ENCODE measurements at regions not wholly inside any gene's neighbourhood (a gene's known extent, or its start where the extent isn't known, plus 50 kb on each side); places are given as distances from the start of the nearest gene placed in this dataset.
"Not testable (repeated sequence)": the region's sequence is repeated elsewhere in the genome, so short reads cannot be mapped to it uniquely, and the experiment has no call there.

DNA sequence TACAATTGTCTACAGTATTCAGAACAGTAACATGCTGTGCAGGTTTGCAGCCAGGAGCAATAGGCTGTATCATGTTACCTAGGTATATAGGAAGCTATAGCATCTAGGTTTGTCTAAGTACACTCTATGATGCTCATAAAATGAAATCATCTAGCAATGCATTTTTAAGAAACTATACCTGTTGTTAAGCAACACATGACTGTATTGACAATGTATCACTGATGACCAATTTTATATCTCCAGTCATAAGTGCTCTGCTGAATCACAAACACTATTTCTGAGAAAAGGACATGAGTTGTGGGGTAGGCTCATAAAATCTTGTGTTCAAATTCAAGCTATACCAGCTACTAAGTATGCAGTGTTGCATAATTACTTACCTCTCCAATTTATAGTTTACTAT is 501.3 kb downstream of the CD109 start:
- Histone ChIP-seq H3K4me1 (no peaks in the 10 kb centered on the region), H3K4me3 (no peak overlapping the region), H3K36me3 (no peaks in the 10 kb centered on the region), H3K27me3 (no peaks in the 10 kb centered on the region), H3K27ac (no peak overlapping the region), H3K9me3 (no peaks in the 10 kb centered on the region)
- DNase-seq: no peak
- TF ChIP-seq, protein P1, sequence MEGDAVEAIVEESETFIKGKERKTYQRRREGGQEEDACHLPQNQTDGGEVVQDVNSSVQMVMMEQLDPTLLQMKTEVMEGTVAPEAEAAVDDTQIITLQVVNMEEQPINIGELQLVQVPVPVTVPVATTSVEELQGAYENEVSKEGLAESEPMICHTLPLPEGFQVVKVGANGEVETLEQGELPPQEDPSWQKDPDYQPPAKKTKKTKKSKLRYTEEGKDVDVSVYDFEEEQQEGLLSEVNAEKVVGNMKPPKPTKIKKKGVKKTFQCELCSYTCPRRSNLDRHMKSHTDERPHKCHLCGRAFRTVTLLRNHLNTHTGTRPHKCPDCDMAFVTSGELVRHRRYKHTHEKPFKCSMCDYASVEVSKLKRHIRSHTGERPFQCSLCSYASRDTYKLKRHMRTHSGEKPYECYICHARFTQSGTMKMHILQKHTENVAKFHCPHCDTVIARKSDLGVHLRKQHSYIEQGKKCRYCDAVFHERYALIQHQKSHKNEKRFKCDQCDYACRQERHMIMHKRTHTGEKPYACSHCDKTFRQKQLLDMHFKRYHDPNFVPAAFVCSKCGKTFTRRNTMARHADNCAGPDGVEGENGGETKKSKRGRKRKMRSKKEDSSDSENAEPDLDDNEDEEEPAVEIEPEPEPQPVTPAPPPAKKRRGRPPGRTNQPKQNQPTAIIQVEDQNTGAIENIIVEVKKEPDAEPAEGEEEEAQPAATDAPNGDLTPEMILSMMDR (IDR thresholded peaks at IDR 0.05): no peak
- intact Hi-C loops (cut with DNase I; ENCODE audit: low total_unique reads): no loop called here

DNA sequence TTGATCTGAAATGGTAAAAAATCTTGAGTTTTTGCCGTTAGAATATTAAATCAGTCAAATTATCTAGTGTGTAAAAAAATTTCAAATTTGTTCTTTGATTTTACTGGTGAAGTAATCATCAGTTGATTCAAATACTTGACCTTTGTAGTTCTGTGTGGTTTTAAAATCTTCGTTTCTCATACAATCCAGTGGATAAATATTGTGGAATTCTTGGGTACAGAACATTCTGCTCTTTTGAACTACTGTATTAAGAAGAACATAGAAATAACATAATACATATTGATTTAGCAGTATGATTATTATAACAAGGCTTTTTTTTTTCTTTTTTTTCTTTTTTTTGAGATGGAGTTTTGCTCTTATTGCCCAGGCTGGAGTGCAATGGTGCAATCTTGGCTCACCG is 491.8 kb downstream of the CD109 start:
- DNase-seq: no peak
- Histone ChIP-seq H3K27ac (no peak overlapping the region), H3K36me3 (no peaks in the 10 kb centered on the region), H3K27me3 (no peaks in the 10 kb centered on the region), H3K4me3 (no peak overlapping the region), H3K4me1 (no peaks in the 10 kb centered on the region), H3K9me3 (no peaks in the 10 kb centered on the region)
- intact Hi-C loops (cut with DNase I; ENCODE audit: low total_unique reads): no loop called here
- TF ChIP-seq, protein P1 (IDR thresholded peaks at IDR 0.05): no peak

DNA sequence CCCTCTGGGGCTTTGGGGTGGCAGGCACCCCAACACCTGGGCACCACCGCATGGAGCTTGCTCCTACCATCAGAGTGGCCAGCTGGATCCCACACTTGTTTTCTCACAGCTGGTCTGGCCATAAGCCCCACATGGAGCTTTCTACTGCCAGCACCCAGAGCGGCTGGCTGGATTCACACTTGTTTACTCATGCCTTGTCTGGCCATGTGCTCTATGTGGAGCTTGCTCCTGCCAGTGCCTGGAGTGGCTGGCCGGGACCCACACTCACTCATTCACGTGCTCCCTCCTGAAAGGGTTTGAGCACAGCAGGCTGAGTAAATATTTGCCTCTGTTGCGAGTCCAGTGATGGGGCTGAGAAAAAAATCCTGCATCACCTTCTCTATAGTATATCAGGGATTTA is 487.0 kb downstream of the CD109 start:
- H3K27ac ChIP-seq: no peak overlapping the region
- no peak overlapping the region for H3K4me3 ChIP-seq
- no peaks in the 10 kb centered on the region for H3K27me3 ChIP-seq
- H3K36me3 ChIP-seq: no peaks in the 10 kb centered on the region
- TF ChIP-seq, protein P1 (IDR thresholded peaks at IDR 0.05): no peak
- intact Hi-C loops (cut with DNase I; ENCODE audit: low total_unique reads): no loop called here
- no peaks in the 10 kb centered on the region for H3K4me1 ChIP-seq
- H3K9me3 ChIP-seq: no peaks in the 10 kb centered on the region
- DNase-seq: no peak

DNA sequence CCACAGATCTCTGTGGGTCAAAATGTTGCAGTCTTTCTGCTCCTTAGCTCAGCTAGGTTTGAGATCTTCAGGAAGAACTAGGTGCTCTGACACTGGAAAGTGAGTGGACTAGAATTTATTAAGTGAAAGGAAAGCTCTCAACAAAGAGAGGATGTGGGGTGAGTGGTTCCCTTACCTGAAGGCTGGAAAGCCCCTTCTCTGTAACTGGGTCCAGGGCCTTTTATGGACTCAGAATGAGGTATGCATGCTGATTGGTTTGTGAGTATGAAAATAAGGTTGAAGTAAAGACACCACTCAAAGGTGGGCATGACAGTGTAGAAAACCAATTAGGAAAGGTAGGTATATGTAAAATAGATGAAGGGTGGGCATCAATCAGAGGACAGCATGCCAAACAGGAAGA is 485.5 kb downstream of the CD109 start:
- Histone ChIP-seq H3K4me3 (no peak overlapping the region), H3K4me1 (no peaks in the 10 kb centered on the region), H3K27me3 (no peaks in the 10 kb centered on the region), H3K9me3 (no peaks in the 10 kb centered on the region), H3K36me3 (no peaks in the 10 kb centered on the region), H3K27ac (no peak overlapping the region)
- no peak for DNase-seq
- TF ChIP-seq, protein P1 (IDR thresholded peaks at IDR 0.05): no peak
- intact Hi-C loops (cut with DNase I; ENCODE audit: low total_unique reads): no loop called here

DNA sequence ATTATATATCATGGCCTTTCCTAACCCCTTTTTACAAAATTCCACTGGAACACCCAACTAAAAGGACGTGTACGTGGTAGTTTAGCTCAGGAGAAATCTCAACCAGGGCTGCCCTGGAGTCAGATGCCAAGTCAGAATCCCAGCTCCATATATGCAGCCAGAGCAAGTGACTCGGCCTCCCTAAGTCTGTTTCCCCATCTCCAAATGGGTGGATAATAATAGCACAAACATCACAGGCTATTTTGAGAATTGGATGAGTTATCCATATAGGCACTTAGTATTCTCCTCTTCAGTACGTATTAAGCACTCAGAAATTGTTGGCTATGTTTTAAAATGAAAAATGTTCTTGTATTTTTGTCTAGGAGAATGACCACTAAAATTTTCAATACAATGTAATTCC is 481.5 kb downstream of the CD109 start:
- Histone ChIP-seq H3K4me3 (no peak overlapping the region), H3K27ac (no peak overlapping the region), H3K36me3 (no peaks in the 10 kb centered on the region), H3K4me1 (no peaks in the 10 kb centered on the region), H3K9me3 (no peaks in the 10 kb centered on the region), H3K27me3 (no peaks in the 10 kb centered on the region)
- DNase-seq: no peak
- TF ChIP-seq, protein P1 (IDR thresholded peaks at IDR 0.05): no peak
- intact Hi-C loops (cut with DNase I; ENCODE audit: low total_unique reads): no loop called here

DNA sequence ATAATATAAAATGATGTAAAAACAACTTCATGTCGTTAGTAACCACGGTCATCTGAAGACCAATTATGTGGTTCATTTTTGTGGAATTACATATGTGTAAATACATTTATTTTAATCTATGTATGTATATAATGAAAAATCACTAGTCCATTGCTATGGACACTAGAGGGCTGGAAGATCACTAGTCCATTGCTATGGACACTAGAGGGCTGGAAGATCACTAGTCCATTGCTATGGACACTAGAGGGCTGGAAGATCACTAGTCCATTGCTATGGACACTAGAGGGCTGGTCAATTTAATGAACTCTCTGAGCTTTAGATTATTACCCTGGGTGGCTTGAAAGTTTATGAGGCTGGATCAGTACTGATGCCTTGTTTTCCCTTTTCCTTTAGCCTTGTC is 474.5 kb downstream of the CD109 start:
- H3K36me3 ChIP-seq; H3K9me3 ChIP-seq; H3K27me3 ChIP-seq; DNase-seq; intact Hi-C loops (cut with DNase I; ENCODE audit: low total_unique reads); H3K27ac ChIP-seq; H3K4me3 ChIP-seq: not testable (repeated sequence)
- H3K4me1 ChIP-seq: peaks cover 0 to 17% (median 9%) of the 10 kb centered on the region in 4 donors
